NCI-H2171 treated with DMSO at 0.1 percent for 48 hours (cell line): ENCODE measurements at regions not wholly inside any gene's neighbourhood (a gene's known extent, or its start where the extent isn't known, plus 50 kb on each side); places are given as distances from the start of the nearest gene placed in this dataset.
"Not testable (repeated sequence)": the region's sequence is repeated elsewhere in the genome, so short reads cannot be mapped to it uniquely, and the experiment has no call there.

ENCODE experiments used
- DNase-seq: peaks from one replicate; lab custom pipeline; 2025; lab: John Stamatoyannopoulos, UW

DNA sequence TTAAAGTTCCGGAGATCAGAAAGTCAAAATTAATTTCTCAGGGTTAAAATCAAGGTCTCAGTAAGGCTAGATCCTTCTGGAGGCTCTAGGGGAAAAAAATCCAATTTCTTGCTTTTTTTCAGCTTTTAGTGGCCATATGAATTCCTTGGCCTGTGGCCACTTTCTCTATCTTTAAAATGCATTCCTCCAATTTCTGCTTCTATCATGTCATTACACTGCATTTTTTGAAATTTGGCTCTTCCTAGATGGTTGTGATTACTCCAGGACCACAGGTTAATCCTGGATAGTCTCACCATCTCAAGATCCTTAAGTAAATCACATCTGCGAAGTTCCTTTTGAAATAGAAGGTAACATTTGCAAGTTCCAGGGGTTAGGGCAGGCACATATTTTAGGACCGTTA is 1294.9 kb upstream of the CITED2 start:
- no peak for DNase-seq

DNA sequence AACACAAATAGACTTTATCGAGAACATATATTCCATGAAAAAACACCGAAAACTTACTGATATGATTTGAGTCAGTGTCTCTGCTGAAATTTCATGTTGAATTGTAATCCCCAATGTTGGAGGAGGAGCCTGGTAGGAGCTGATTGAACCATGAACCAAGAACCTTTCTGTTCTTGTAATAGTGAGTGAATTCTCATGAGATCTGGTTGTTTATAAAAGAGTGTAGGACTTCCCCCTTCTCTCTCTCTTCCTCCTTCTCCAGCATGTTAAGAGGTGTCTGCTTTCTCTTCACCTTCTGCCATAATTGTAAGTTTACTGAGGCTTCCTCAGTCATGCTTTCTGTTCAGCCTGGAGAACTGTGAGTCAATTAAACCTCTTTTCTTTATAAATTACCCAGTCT is 1289.3 kb upstream of the CITED2 start:
- DNase-seq = peak; percentile 4

DNA sequence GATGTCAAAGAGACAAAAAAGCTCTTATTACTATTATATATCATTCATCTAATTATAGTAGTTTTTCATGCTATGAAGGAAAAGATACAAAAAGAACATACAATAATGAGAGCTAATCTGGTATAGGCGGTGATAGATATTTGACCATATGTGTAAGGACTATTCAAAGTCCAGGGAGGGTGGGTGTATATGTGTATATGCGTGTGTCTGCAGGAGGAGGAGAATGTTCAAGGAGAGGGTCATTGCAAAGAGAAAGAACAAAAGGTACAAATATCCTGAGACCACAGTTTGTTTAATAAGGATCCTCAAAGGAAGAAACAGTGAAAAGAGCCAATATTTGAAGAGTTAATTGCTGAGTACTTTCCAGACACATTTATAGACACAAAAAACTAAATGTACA is 1288.6 kb upstream of the CITED2 start:
- no peak for DNase-seq

DNA sequence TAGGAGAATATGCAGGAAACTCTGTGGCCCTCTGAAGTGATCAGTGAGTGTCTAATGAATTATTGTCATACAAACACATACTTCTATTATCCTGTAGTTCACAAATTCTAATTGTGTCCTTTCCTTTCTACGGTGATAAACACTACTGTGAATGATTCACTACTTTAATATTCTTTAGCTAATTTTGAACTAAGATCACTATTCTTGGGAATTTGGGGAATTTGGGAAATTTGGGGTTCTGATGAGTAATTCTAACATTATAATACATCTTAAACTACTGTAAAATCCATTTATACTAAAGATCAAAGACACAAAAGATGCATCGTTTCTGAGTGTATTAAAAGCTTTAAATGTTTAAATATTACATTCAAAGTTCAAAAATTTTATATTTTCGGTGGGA is 1287.2 kb upstream of the CITED2 start:
- no peak for DNase-seq

- no peak for DNase-seq
Measured at GRCh38 chr6:140660295-140660694, 1285.8 kb upstream of the CITED2 start.

GRCh38 chr6:140653972-140654371 is 1279.5 kb upstream of the CITED2 start:
- no peak for DNase-seq

GRCh38 chr6:140653506-140653905 is 1279.1 kb upstream of the CITED2 start:
- DNase-seq = no peak

DNA sequence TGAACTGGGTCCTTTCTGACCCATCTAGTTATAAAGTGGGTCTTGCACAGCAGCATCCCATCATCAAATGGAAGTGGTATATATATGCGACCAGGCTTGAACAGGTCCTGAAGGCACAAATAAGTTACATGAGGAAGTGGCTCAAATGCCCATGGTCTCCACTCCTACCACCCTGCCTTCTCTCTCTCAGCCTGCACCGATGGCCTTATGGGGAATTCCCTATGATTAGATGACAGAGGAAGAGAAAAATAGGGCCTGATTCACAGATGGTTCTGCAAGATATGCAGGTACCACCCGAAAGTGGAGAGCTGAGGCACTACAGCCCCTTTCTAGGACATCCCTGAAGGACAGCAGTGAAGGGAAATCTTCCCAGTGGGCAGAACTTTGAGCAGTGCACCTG is 1275.1 kb upstream of the CITED2 start:
- DNase-seq = not testable (repeated sequence)

- not testable (repeated sequence) for DNase-seq
Measured at GRCh38 chr6:140647322-140647721, 1272.9 kb upstream of the CITED2 start.

DNA sequence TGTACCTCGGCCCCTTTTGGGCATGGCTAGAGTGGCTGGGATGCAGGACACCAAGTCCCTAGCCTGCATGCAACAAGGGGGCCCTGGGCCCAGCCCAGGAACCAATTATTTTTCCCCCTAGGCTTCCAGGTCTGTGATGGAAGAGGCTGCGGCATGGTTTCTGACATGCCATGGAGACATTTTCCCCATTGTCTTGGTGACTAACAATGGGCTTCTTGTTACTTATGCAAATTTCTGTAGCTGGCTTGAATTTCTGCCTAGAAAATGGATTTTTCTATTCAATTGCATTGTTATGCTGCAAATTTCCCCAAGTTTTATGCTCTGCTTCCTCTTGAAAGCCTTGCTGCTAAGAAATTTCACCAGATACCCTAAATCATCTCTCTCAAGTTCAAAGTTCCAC is 1269.6 kb upstream of the CITED2 start:
- no peak for DNase-seq

DNA sequence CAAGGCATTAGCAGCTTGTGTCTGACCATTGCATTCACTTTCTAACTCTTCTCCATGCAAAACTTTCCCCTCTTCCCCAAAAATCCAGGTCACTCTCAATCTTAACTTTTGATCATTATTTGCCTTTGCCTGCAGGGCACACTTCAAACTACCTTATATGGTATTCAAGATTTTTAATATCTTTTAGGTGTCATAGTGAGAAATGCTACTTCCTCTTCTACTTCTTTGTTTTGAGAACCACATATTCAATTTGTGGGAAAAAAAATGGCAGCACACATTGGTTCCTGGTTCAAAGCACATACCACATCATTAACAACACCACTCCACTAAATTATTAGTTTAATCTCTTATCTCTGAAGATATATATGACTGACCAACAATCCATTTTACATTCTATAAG is 1267.0 kb upstream of the CITED2 start:
- DNase-seq = no peak

GRCh38 chr6:140636908-140637402 is 1262.5 kb upstream of the CITED2 start:
- no peak for DNase-seq

DNA sequence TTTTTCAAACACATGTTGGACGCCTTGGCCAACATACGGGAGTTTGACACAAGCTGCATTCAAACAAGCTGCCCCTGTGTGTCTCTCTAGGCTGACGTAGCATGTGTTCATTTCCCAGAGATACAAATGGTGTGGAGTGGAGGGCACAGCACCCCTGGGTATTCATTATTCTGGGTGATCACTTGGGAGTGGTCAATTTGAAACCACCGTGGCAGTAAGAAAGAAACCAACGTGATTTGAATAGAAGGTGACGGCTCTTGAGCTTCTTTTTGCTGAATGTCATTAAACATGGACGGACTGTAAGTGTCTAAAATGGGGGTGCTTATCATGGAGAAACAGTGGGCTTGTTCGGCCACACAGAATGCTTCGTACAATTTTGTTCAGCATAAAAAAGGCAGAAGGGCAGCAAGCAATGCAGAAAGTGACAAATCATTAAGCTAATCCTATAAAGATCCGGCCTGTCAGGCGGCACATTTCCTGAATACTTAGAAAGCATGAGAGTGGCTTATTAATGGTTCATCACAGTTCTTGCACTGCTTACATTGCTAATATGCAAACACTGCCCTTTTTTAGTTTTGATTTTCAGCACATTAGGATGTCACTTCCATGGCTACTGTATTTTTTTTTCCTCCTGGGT is 1261.9 kb upstream of the CITED2 start:
- DNase-seq = no peak

DNA sequence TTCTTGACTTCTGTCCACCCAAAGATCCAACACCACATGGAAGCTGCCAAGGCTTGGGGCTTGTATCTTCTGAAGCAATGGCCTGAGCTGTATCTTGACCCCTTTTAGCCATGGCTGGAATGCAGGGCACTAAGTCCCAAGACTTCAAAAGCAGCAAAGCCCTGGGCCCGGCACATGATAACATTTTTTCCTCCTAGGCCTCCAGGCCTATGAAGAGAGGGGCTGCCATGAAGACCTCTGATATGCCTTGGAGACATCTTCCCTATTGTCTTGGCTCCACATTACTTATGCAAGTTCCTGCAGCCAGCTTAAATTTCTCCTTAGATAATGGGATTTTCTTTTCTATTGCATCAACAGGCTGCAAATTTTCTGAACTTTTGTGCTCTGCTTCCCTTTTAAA is 1252.6 kb upstream of the CITED2 start:
- no peak for DNase-seq

GRCh38 chr6:140623498-140623897 is 1249.0 kb upstream of the CITED2 start:
- DNase-seq = no peak

- peak; percentile 75 for DNase-seq
Measured at GRCh38 chr6:140620496-140620895, 1246.0 kb upstream of the CITED2 start.

- no peak for DNase-seq
Measured at GRCh38 chr6:140609956-140610355, 1235.5 kb upstream of the CITED2 start.

DNA sequence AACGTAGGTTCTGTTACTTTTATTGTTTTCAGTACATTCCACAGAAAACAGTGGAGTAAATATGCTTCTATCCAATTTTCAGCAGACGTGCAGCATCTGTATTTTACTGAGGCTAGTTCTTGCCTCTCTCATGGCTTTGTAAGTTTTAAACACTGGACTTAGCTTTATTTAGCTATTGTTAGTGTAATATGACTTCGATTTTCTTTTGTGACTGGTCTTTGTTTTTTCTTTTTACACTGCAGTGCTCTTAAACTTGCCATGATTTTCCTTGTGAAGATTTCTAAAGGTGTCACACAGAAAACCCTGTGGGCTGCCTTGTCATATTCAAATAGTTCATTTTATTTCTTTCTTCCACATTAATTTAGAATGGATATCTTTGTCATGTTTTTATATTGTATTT is 1234.9 kb upstream of the CITED2 start:
- no peak for DNase-seq

GRCh38 chr6:140604786-140605185 is 1230.3 kb upstream of the CITED2 start:
- DNase-seq = no peak

DNA sequence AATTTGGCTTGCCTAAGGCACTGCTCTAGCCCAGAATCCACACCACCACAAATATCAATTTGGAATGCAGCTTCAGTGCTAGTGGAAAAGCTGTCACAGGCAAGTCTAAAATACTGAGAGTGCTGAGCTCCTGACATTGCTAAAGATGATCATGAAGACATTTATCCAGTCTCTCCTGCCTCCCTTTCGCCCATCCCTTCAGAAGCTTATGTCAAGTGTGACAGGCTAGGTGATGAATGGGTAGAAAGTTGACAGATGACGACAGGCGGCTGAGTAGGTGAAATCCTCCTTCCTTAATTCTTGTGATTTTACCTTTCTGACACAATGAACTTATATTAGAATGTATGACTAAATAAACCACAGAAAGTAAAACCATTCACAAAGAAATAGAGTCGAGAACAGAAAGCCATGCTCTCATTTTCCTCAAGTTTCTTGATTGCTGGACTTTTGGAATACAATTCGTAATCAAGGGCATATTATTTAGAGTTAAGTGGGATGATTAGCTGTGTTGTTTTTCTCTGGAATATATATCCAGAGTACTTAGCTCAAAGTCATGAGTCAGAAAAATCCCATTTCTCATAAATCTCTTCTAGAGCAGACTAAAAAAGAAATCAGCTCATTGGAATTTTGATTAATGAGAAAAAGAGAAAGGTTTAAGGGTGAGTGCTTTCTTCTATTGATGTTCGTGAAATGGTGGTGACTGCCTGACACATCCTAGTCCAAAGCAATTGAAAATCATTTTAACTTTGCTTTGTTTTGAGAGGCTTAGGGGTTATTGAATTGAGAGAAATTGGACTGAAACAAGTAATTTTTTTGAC is 1228.2 kb upstream of the CITED2 start:
- no peak for DNase-seq

- DNase-seq = no peak
Measured at GRCh38 chr6:140601021-140601808, 1226.8 kb upstream of the CITED2 start.

- no peak for DNase-seq
Measured at GRCh38 chr6:140599916-140600315, 1225.5 kb upstream of the CITED2 start.

GRCh38 chr6:140597181-140597580 is 1222.7 kb upstream of the CITED2 start:
- DNase-seq = no peak
